ENCODE measurements at regions not wholly inside any gene's neighbourhood (a gene's known extent, or its start where the extent isn't known, plus 50 kb on each side); places are given as distances from the start of the nearest gene placed in this dataset.

DNA sequence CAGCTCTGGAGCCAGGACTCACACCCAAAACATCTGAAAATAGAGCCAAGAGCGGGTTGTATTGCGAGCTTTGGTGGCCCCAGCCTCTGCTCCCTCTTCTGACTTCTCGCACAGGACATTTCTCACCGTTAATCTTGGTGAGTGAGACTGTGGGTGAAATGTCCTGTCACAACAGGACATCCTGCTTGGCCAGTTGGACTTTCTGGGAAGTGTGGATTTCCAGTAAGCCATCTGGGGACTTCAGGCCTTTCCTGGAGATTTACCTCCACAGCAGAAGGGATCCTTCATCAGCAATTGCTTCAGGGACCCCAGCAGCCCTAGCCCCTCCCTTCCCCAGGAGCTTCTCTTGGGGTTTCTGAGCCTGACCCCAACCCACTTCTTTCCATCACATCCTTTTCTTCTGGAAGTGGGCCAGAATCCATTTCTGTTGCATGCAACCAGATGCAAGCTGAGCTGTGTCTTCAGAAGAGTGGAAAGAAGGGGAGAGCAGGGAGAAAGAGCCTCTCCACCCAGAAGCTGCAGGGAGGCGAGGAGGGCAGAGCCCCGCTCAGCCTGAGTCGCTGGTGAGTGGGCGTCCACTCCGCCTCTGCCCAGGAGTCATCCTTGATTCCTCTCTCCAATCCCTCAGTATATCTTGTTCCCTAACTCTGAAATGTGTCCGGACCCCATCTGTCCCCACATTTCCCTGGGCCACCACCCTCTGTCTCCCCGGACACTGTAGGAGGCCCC lies 50.3 kb upstream of the GADD45G start:
- DNase-seq: no peak

- DNase-seq: no peak
Observed at GRCh38 chr9:89553451-89554010, 51.3 kb upstream of the GADD45G start.

GRCh38 chr9:89550346-89550927 lies 52.5 kb upstream of the SEMA4D start:
- no peak for DNase-seq

- DNase-seq: peak; percentile 30 to 50
Observed at GRCh38 chr9:89549031-89549644, 51.2 kb upstream of the SEMA4D start.

DNA sequence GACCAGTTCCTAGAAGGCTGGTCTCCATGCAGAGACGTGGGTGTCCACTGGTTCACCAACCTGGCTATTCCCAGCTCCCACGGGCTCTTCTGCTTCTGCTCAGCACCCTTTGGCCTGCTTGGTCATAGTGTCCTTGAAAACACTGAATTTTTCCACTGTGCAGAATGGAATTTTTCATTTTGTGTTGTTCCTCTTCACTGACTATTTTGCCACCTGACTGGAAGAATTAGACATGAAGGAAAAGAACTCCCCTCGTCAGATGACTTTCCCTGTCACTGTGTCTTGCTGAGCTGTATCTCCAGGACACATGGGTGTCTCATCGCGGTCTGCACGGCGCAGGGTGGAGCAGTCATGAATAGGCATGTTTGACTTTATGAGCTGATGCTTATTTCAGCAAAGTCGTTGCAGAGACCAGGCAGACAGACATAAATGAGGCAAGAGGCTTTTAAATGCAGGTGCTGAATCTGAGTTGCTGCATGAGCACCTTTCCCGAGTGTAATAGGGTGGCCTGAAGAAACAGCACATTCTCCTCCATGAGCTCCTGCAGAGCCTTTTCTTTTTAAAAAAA lies 50.2 kb upstream of the SEMA4D start:
- no peak for DNase-seq

Measured in SHP77 (cell line).